GM18498 (cell line): ENCODE measurements at regions not wholly inside any gene's neighbourhood (a gene's known extent, or its start where the extent isn't known, plus 50 kb on each side); places are given as distances from the start of the nearest gene placed in this dataset.

ENCODE experiments used
- ATAC-seq: cut with Tn5 transposase; IDR thresholded peaks from one replicate; pipeline ENCODE4 v1.9.1; 2021; ENCODE audit warnings: mild to moderate bottlenecking, moderate library complexity; ENCODE audit not compliant: unreplicated experiment

GRCh38 chr1:67635055-67635809 lies 49.8 kb upstream of the GADD45A start:
- ATAC-seq, result no peak
